Choroid plexus epithelial cell (primary cell): ENCODE measurements at regions not wholly inside any gene's neighbourhood (a gene's known extent, or its start where the extent isn't known, plus 50 kb on each side); places are given as distances from the start of the nearest gene placed in this dataset.

Experiments
- DNase-seq: peaks from one replicate; pipeline ENCODE4 v3.0.0-alpha.2; 2010; ENCODE audit warnings: low read depth
- H3K4me3 ChIP-seq: 2 replicates; pipeline ENCODE4 v1.5.1; 2011; ENCODE audit warnings: low read depth, mild to moderate bottlenecking, control low read depth, low read length, moderate library complexity
- CTCF ChIP-seq: conservative IDR thresholded peaks from 2 replicates; pipeline ENCODE4 v1.5.1; 2011; ENCODE audit warnings: low read depth, mild to moderate bottlenecking, control low read depth, inconsistent platforms, low read length, moderate library complexity

GRCh38 chr10:42928064-42928463, 145.5 kb downstream of the BMS1 start:
- TF ChIP-seq CTCF = no peak
- H3K4me3 ChIP-seq = no peak overlapping the region
- DNase-seq = no peak

GRCh38 chr10:42929236-42929635, 146.6 kb downstream of the BMS1 start:
- H3K4me3 ChIP-seq = no peak overlapping the region
- TF ChIP-seq CTCF = no peak
- DNase-seq = no peak

- no peak for TF ChIP-seq CTCF
- H3K4me3 ChIP-seq = no peak overlapping the region
- DNase-seq = no peak
Observed at GRCh38 chr10:42929993-42930392, 146.9 kb upstream of the RET start.

- H3K4me3 ChIP-seq = no peak overlapping the region
- no peak for TF ChIP-seq CTCF
- DNase-seq = no peak
Observed at GRCh38 chr10:42930516-42931192, 146.2 kb upstream of the RET start.

- TF ChIP-seq CTCF = no peak
Observed at GRCh38 chr10:42932116-42932515, 144.8 kb upstream of the RET start.

GRCh38 chr10:42932735-42933447, 144.0 kb upstream of the RET start:
- no peak for TF ChIP-seq CTCF
- H3K4me3 ChIP-seq = no peak overlapping the region
- no peak for DNase-seq

More at GRCh38 chr10:42932116-42932515, 144.8 kb upstream of the RET start:
- H3K4me3 ChIP-seq = no peak overlapping the region
- no peak for DNase-seq
